ENCODE measurements at regions not wholly inside any gene's neighbourhood (a gene's known extent, or its start where the extent isn't known, plus 50 kb on each side); places are given as distances from the start of the nearest gene placed in this dataset.

- TF ChIP-seq POLR2AphosphoS5 (IDR thresholded peaks at IDR 0.05; ENCODE audit: low read depth), result no peak
- TF ChIP-seq, protein P1, sequence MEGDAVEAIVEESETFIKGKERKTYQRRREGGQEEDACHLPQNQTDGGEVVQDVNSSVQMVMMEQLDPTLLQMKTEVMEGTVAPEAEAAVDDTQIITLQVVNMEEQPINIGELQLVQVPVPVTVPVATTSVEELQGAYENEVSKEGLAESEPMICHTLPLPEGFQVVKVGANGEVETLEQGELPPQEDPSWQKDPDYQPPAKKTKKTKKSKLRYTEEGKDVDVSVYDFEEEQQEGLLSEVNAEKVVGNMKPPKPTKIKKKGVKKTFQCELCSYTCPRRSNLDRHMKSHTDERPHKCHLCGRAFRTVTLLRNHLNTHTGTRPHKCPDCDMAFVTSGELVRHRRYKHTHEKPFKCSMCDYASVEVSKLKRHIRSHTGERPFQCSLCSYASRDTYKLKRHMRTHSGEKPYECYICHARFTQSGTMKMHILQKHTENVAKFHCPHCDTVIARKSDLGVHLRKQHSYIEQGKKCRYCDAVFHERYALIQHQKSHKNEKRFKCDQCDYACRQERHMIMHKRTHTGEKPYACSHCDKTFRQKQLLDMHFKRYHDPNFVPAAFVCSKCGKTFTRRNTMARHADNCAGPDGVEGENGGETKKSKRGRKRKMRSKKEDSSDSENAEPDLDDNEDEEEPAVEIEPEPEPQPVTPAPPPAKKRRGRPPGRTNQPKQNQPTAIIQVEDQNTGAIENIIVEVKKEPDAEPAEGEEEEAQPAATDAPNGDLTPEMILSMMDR (IDR thresholded peaks at IDR 0.05; ENCODE audit: insufficient read depth, low read length), result no peak
Observed at GRCh38 chr14:53865711-53866110, 90.9 kb downstream of the BMP4 start.

Data from HL-60 (cell line).